ENCODE measurements at regions not wholly inside any gene's neighbourhood (a gene's known extent, or its start where the extent isn't known, plus 50 kb on each side); places are given as distances from the start of the nearest gene placed in this dataset.

GRCh38 chr4:30932581-30932980 lies 212.4 kb downstream of the PCDH7 start (continued):
- TF ChIP-seq RFX5 (IDR thresholded peaks at IDR 0.05; ENCODE audit: borderline replicate concordance, low read depth, low read length) (no peak), ZNF274 (IDR thresholded peaks at IDR 0.05; ENCODE audit: borderline replicate concordance, extremely low read depth, low read length) (no peak), KDM5A (IDR thresholded peaks at IDR 0.05; ENCODE audit: low read length) (no peak)
